DND-41 (cell line): ENCODE measurements at regions not wholly inside any gene's neighbourhood (a gene's known extent, or its start where the extent isn't known, plus 50 kb on each side); places are given as distances from the start of the nearest gene placed in this dataset.

Experiments used
- ATAC-seq: fragments of 200-7000 bp; cut with Tn5 transposase; 3 replicates; pipeline ENCODE4 v1.9.1; 2021; ENCODE audit warnings: low read depth; ENCODE audit not compliant: insufficient read depth
- DNase-seq: peaks from one replicate; pipeline ENCODE4 v3.0.0-alpha.2; 2020
- H2AFZ ChIP-seq: 2 replicates; pipeline ENCODE4 v1.6.0; 2012; ENCODE audit warnings: low read depth, low read length
- H3K27ac ChIP-seq: 2 replicates; pipeline ENCODE4 v1.5.1; 2012; ENCODE audit warnings: low read length, inconsistent platforms
- H3K27me3 ChIP-seq: fragments of 200-600 bp; sonication (generic); 2 replicates; pipeline ENCODE4 v1.6.0; 2012; ENCODE audit warnings: low read length, mild to moderate bottlenecking, inconsistent platforms; ENCODE audit not compliant: insufficient read depth, poor library complexity
- H3K36me3 ChIP-seq: 2 replicates; pipeline ENCODE4 v1.5.1; 2012; ENCODE audit warnings: low read length, inconsistent platforms; ENCODE audit not compliant: insufficient read depth
- H3K4me1 ChIP-seq: 2 replicates; pipeline ENCODE4 v1.5.1; 2012; ENCODE audit warnings: mild to moderate bottlenecking, low read length; ENCODE audit not compliant: insufficient read depth
- H3K4me2 ChIP-seq: 2 replicates; pipeline ENCODE4 v1.6.0; 2012; ENCODE audit warnings: mild to moderate bottlenecking, moderate library complexity, low read length, inconsistent platforms; ENCODE audit not compliant: insufficient read depth
- H3K4me3 ChIP-seq, 2 experiments: fragments of 200-600 bp in 1 of 2; shearing (Covaris generic) in 1 of 2; 2 replicates each; pipeline ENCODE4 v1.5.1; 2012 to 2016; ENCODE audit warnings: inconsistent platforms in 2 of 2, low read length in 2 of 2, mild to moderate bottlenecking in 2 of 2, low read depth in 1 of 2, moderate library complexity in 1 of 2
- H3K79me2 ChIP-seq: 2 replicates; pipeline ENCODE4 v1.6.0; 2012; ENCODE audit warnings: low read length, inconsistent platforms; ENCODE audit not compliant: insufficient read depth
- H3K9ac ChIP-seq: 2 replicates; pipeline ENCODE4 v1.6.0; 2012; ENCODE audit warnings: low read depth, mild to moderate bottlenecking, inconsistent platforms, low read length, moderate library complexity
- H3K9me3 ChIP-seq: 2 replicates; pipeline ENCODE4 v1.5.1; 2012; ENCODE audit warnings: low read length, moderate library complexity, mild to moderate bottlenecking, inconsistent platforms; ENCODE audit not compliant: insufficient read depth, severe bottlenecking
- H4K20me1 ChIP-seq: 2 replicates; pipeline ENCODE4 v1.6.0; 2012; ENCODE audit warnings: low read length; ENCODE audit not compliant: insufficient read depth
- CTCF ChIP-seq: IDR thresholded peaks from 2 replicates; pipeline ENCODE4 v1.5.1; 2012; ENCODE audit warnings: borderline replicate concordance, low read length, moderate library complexity, mild to moderate bottlenecking; ENCODE audit not compliant: poor library complexity, severe bottlenecking; ENCODE audit errors: extremely low read depth
- EZH2 ChIP-seq: IDR thresholded peaks from 3 replicates; pipeline ENCODE4 v1.6.1; 2012; ENCODE audit warnings: borderline replicate concordance, low read depth, mild to moderate bottlenecking, moderate library complexity, low read length, inconsistent platforms; ENCODE audit not compliant: severe bottlenecking

GRCh38 chr7:45469103-45469502 lies 105.1 kb upstream of the ADCY1 start:
- no peak overlapping the region for H2AFZ ChIP-seq
- no peaks in the 10 kb centered on the region for H3K36me3 ChIP-seq
- ATAC-seq (no peak), DNase-seq (no peak)
- no peak overlapping the region for H3K9ac ChIP-seq
- H4K20me1 ChIP-seq: no peaks in the 10 kb centered on the region
- H3K9me3 ChIP-seq: no peaks in the 10 kb centered on the region
- no peak overlapping the region for H3K27ac ChIP-seq
- H3K4me2 ChIP-seq: no peak overlapping the region
- no peaks in the 10 kb centered on the region for H3K27me3 ChIP-seq
- H3K4me1 ChIP-seq: no peaks in the 10 kb centered on the region
- no peak overlapping the region for H3K4me3 ChIP-seq
- TF ChIP-seq EZH2 (no peak), CTCF (no peak)
- no peaks in the 10 kb centered on the region for H3K79me2 ChIP-seq

- H3K36me3 ChIP-seq: no peaks in the 10 kb centered on the region
- DNase-seq (no peak), ATAC-seq (no peak)
- no peaks in the 10 kb centered on the region for H4K20me1 ChIP-seq
- no peaks in the 10 kb centered on the region for H3K4me1 ChIP-seq
- no peak overlapping the region for H3K4me3 ChIP-seq
- H3K4me2 ChIP-seq: no peak overlapping the region
- TF ChIP-seq CTCF: no peak
- TF ChIP-seq EZH2: no peak
- no peaks in the 10 kb centered on the region for H3K9me3 ChIP-seq
- H2AFZ ChIP-seq: no peak overlapping the region
- H3K27me3 ChIP-seq: no peaks in the 10 kb centered on the region
- no peak overlapping the region for H3K27ac ChIP-seq
- no peaks in the 10 kb centered on the region for H3K79me2 ChIP-seq
- no peak overlapping the region for H3K9ac ChIP-seq
Measured at GRCh38 chr7:45470031-45470430, 104.1 kb upstream of the ADCY1 start.

- Histone ChIP-seq H3K27ac (no peak overlapping the region), H4K20me1 (no peaks in the 10 kb centered on the region), H3K4me2 (no peak overlapping the region), H3K79me2 (no peaks in the 10 kb centered on the region), H3K36me3 (no peaks in the 10 kb centered on the region), H3K9me3 (no peaks in the 10 kb centered on the region), H3K4me1 (no peaks in the 10 kb centered on the region), H3K27me3 (peaks cover 5% of the 10 kb centered on the region), H2AFZ (no peak overlapping the region), H3K9ac (no peak overlapping the region), H3K4me3 (no peak overlapping the region)
- ATAC-seq (no peak), DNase-seq (no peak)
- no peak for TF ChIP-seq EZH2
- TF ChIP-seq CTCF: no peak
Measured at GRCh38 chr7:45479781-45480180, 94.4 kb upstream of the ADCY1 start.

- no peaks in the 10 kb centered on the region for H3K79me2 ChIP-seq
- H3K4me3 ChIP-seq: no peak overlapping the region
- no peaks in the 10 kb centered on the region for H3K4me1 ChIP-seq
- H3K27ac ChIP-seq: no peak overlapping the region
- no peak overlapping the region for H3K9ac ChIP-seq
- H4K20me1 ChIP-seq: no peaks in the 10 kb centered on the region
- H3K36me3 ChIP-seq: no peaks in the 10 kb centered on the region
- peaks cover 5% of the 10 kb centered on the region for H3K27me3 ChIP-seq
- H3K9me3 ChIP-seq: no peaks in the 10 kb centered on the region
- TF ChIP-seq EZH2 (no peak), CTCF (no peak)
- no peak overlapping the region for H3K4me2 ChIP-seq
- DNase-seq (no peak), ATAC-seq (no peak)
- H2AFZ ChIP-seq: no peak overlapping the region
Measured at GRCh38 chr7:45482451-45482850, 91.7 kb upstream of the ADCY1 start.
